ENCODE measurements at regions not wholly inside any gene's neighbourhood (a gene's known extent, or its start where the extent isn't known, plus 50 kb on each side); places are given as distances from the start of the nearest gene placed in this dataset.

GRCh38 chr5:174951151-174951780 is 226.9 kb downstream of the MSX2 start:
- TF ChIP-seq, protein P1, sequence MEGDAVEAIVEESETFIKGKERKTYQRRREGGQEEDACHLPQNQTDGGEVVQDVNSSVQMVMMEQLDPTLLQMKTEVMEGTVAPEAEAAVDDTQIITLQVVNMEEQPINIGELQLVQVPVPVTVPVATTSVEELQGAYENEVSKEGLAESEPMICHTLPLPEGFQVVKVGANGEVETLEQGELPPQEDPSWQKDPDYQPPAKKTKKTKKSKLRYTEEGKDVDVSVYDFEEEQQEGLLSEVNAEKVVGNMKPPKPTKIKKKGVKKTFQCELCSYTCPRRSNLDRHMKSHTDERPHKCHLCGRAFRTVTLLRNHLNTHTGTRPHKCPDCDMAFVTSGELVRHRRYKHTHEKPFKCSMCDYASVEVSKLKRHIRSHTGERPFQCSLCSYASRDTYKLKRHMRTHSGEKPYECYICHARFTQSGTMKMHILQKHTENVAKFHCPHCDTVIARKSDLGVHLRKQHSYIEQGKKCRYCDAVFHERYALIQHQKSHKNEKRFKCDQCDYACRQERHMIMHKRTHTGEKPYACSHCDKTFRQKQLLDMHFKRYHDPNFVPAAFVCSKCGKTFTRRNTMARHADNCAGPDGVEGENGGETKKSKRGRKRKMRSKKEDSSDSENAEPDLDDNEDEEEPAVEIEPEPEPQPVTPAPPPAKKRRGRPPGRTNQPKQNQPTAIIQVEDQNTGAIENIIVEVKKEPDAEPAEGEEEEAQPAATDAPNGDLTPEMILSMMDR (conservative IDR thresholded peaks at IDR 0.05; ENCODE audit: low read length) = peak; percentile 69
- no peak for TF ChIP-seq EZH2phosphoT487 (IDR thresholded peaks at IDR 0.05; ENCODE audit: borderline replicate concordance)
